ENCODE measurements at regions not wholly inside any gene's neighbourhood (a gene's known extent, or its start where the extent isn't known, plus 50 kb on each side); places are given as distances from the start of the nearest gene placed in this dataset.

GRCh38 chr5:125326150-125326510, 579.7 kb upstream of the ZNF608 start:
- TF ChIP-seq EZH2 (IDR thresholded peaks at IDR 0.05; ENCODE audit: borderline replicate concordance, low read depth, low read length, severe bottlenecking) (no peak), CTCF (IDR thresholded peaks at IDR 0.05; ENCODE audit: extremely low read depth in 1 of 2, insufficient read depth in 1 of 2, low read depth in 1 of 2, low read length in 2 of 2) (no peak)

Measured in endothelial cell of umbilical vein (primary cell).